Skin epidermis (tissue), 12 donors: ENCODE measurements at regions not wholly inside any gene's neighbourhood (a gene's known extent, or its start where the extent isn't known, plus 50 kb on each side); places are given as distances from the start of the nearest gene placed in this dataset.
"Not testable (repeated sequence)": the region's sequence is repeated elsewhere in the genome, so short reads cannot be mapped to it uniquely, and the experiment has no call there.

Experiments used
- H3K27ac ChIP-seq, 21 experiments: fragments of 200-600 bp; sonication (generic) in 11 of 21; one replicate each; pipeline ENCODE4 v1.5.0; 2020; ENCODE audit warnings: mild to moderate bottlenecking in 3 of 21, inconsistent platforms in 2 of 21, moderate library complexity in 2 of 21
- H3K4me3 ChIP-seq, 7 experiments: fragments of 200-600 bp; sonication (generic) in 2 of 7; one replicate each; pipeline ENCODE4 v1.5.0; 2020; ENCODE audit warnings: inconsistent platforms in 2 of 7, mild to moderate bottlenecking in 2 of 7, moderate library complexity in 1 of 7

DNA sequence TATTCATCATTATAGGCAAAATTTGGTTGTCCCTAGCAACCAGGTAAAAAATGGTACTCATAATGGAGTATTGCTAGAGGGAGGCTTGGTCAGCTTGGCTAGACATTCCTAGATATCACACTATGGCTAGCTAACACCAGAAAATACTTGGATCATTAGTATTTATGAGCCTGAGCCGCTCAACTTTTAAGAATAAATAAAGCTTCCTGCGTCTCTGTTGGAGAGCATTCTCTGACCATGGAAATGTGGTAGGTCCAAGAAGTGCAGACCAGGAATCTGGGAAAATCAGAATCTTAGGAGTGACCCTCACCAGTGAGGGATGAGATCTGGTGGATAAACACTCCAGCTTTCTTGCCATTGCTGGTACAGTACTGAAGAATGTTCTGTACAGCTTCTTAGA lies 157.6 kb upstream of the AGR3 start:
- H3K27ac ChIP-seq, result peak overlapping the region in 4 of 21 experiments; percentile 1 to 25 (median 14)
- no peak overlapping the region for H3K4me3 ChIP-seq

DNA sequence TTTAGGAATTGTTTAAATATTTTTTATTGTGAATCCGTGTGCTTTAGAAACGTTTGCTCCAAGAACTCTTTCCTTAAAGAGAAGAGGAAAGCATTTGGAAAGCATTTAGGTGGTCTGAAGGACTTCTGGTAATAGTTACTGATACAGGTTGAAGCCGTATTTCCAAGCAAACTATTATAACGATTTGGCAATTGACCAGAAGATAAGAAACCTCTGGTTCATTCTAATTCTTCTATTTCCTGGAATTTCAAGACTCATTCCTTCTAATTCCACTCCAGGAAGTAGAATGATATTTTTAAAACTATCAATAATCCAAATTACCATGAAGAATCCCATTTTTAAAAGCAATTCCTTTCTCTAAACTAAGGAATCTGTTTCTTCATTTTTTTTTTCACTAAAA lies 158.9 kb upstream of the AGR3 start:
- Histone ChIP-seq H3K4me3 (no peak overlapping the region), H3K27ac (peak overlapping the region in 9 of 21 experiments; percentile 3 to 69 (median 22))

DNA sequence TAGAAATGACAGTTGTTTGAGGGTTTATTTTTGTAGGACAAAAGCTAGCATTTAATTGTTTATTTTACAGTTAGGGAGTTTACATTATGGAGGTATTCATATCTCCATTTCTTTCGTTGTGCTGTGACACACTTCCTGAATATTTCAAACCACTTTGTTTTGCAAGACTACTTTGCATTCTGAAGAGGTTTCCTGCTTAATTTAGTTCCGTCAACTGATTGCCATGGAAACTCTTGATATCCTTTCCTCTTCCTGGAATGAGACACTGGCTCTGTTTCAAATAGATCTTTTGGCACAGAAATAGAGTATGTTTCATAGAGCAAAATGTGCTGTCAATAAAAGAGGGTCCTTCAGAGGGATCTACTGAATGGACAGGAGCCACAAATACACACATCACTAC lies 159.5 kb upstream of the AGR3 start:
- Histone ChIP-seq H3K27ac (peak overlapping the region in 10 of 21 experiments; percentile 6 to 69 (median 24)), H3K4me3 (no peak overlapping the region)

DNA sequence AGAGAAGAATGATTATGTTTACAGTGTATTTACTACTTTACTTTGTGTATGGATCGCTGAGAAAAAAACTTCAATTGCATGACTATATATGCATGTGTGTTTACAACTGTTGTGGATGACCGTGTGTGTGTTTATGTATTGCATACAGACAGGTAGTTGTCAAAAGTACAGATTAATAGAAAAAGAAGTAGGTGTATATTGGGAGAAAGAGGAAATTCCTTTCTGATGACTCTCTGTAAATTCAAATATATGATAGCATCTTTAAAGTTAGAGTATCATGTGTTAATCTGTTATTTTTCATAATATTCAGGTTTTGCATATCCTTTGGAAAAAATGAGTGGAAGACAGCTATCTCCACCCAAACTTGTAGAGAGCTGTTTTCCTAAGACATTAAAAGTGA lies 160.4 kb upstream of the AGR3 start:
- peak overlapping the region in 7 of 21 experiments; percentile 9 to 69 (median 27) for H3K27ac ChIP-seq
- no peak overlapping the region for H3K4me3 ChIP-seq

DNA sequence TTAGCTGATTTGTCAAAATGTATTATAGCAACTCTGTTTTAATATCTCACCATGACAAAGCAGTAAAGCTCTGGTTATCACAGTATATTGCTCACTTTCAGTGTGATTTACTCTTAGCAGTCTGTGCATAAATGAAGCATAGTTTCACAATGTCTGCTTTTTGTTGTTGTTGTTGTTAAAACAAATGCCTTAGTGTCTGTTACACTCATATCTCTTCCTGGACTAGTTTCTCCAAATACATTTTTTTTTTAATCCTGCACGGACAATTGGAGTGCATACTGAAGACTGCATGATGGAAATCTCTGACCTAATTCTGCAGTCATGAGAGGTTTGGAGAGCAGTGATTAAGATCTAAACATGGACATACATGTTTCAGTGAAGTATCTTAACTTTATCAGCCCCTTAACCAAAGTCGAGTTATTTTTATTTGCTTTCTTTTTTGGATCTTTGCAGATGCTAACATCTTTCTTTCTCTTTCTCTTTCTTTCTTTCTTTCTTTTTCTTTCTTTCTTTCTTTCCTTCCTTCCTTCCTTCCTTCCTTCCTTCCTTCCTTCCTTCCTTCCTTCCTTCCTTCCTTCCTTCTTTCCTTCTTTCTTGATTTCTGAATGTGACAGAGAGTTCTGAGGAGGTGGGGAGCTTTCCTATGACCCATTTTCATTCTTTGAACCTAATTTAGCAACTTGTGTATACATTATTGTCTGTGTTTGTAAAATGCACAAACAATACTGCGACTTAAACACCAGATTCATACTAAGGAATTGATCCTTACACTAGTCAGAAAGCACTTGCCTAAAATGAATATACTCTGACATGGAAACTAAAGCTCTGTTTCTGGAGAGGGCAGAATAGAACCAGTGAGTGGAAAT lies 161.5 kb upstream of the AGR3 start:
- Histone ChIP-seq H3K4me3 (no peak overlapping the region), H3K27ac (peak overlapping the region in 8 of 21 experiments; percentile 9 to 69 (median 25))

DNA sequence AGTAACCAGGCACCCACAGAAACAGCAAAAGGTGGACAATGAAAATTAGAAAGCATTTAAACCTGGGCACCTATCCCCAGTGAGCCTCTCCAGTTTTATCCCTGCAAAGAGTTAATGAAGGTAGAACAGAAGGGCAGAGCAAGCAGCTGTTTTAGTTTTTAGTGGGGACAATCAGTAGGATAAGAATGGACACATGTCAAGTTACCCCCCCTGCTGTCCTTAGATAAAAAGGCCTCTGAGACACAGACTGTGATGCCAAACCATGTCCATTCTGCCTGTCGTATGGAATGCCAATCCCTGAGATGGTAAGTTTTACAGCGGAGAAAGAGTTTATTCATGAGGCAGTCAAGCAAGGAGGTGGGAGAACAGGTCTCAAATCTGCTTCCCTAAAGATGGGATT lies 162.6 kb upstream of the AGR3 start:
- no peak overlapping the region for H3K27ac ChIP-seq

DNA sequence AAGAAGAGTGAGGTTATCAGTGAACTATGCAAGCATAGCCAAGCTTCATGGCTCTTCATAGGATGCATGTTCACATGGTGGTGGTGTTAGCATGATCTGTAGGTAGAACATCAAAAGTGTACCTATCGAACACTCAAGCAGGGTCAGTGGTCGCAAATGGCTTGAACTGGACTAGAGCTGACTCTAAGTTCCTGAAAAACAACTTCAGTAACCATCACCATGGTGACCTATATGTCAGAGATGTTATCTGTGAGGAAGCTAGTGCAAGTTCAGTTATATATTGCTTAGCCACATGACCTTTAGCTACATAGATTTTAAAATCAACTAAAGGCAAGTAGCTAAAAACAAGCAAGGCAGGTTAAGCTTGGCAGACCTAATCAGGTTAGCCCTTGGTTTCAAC lies 163.1 kb upstream of the AGR3 start:
- Histone ChIP-seq H3K27ac (no peak overlapping the region), H3K4me3 (no peak overlapping the region)

More for the DNA sequence above, 162.6 kb upstream of the AGR3 start:
- no peak overlapping the region for H3K4me3 ChIP-seq

DNA sequence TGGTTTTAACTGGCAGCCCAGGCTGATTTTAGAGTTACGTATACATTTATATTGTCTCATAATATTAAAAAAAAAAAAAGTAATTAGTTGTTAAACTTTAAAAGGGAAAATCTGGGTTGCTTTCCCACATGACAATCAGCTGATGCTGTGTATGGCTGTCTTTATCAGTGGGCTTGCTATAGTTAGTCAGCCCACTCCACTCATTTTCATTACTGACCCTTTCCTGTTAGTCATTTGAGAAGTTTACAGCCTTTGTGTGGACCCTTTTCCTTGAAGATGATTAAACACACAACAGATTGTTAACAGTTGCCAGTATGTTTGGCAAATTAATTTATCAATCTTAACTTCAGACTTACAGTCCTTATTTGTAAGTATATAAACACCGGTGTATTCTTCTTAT lies 164.5 kb upstream of the AGR3 start:
- H3K4me3 ChIP-seq, result no peak overlapping the region
- no peak overlapping the region for H3K27ac ChIP-seq

DNA sequence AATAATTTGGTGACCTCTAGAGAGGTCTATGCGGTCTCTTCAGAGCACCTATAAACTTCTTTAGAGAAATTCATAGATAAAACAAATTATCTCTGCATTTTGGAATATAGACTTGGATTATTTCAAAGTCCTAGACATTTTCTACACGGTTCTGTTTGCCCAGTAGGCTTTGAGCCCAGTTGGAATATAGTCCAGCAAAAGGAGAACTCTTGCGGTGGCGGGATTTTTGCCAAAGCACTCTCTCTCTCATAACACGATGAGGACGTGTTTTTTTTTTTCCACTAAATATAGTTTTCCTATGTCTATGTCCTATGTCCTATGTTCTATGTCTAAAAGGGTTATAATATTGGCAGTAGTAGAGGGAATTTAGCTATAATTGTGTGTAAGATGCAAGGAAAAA lies 164.9 kb upstream of the AGR3 start:
- no peak overlapping the region for H3K27ac ChIP-seq

DNA sequence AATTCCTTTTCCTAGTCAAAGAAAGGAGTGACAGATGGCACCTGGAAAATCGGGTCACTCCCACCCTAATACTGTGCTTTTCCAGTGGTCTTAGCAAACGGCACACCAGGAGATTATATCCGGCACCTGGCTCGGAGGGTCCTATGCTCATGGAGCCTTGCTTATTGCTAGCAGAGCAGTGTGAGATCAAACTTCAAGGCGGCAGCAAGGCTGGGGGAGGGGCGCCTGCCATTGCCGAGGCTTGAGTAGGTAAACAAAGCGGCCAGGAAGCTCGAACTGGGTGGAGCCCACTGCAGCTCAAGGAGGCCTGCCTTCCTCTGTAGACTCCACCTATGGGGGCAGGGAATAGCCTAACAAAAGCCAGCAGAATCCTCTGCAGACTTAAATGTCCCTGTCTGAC lies 171.4 kb upstream of the AGR3 start:
- not testable (repeated sequence) for H3K27ac ChIP-seq, H3K4me3 ChIP-seq

More for the DNA sequence above, 164.9 kb upstream of the AGR3 start:
- H3K4me3 ChIP-seq, result no peak overlapping the region

DNA sequence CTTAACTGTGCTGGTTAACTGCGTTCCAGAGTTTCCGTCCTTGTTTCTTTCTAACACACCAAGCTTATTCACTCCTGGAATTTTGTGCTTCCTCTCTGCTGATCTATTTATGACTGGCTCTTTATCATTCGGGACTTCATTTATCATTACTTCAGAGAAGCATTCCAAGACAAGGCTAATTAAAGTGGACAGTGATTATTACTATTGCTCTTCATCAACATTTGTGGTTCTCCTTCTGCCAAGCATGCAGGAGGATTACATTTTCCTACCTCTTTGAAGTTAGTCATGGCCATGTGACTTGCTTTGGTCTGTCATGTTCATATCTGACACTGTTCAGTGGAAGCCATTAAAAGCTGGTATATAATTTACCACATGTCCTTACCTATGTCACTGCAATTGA lies 172.4 kb upstream of the AGR3 start:
- Histone ChIP-seq H3K4me3 (no peak overlapping the region), H3K27ac (peak overlapping the region in 1 of 21 experiments; percentile 26)

DNA sequence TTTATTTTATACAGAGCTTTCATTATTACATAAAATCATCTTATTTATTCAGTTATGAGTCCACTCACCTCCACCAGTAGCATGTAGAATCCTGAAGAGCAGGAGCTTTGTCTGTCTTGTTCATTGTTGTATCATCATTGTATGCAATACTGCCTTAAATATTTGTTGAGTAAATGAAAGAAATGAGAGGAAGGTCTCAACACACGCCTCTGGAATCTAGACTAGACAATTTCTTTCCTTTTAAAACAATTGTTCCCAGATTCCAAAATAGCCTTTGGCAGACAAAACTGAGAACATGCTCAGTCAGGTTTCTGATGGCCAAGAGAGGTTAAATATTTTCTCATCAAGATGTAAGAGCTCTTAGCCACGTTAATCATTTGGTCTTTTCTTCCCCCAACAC lies 173.1 kb upstream of the AGR3 start:
- H3K4me3 ChIP-seq, result no peak overlapping the region
- peak overlapping the region in 1 of 21 experiments; percentile 26 for H3K27ac ChIP-seq

DNA sequence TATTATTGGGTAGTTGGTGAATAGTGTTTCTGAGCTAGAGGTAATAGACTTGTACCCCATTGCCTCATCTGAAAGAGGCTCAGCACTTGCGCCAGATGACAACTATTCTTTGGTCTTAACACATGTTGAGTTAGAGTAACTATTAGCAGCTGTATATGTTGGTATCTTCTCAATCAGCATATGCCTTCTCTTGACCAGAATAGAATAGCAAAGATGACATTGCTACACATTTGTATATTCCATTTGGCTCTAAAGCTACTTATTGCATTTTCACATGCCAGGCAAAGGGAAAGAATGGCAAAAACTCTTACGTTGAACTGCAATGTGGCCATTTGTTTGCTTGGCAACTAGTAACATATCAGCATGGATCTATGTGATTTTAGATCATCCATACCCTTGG lies 173.8 kb upstream of the AGR3 start:
- H3K27ac ChIP-seq, result no peak overlapping the region

DNA sequence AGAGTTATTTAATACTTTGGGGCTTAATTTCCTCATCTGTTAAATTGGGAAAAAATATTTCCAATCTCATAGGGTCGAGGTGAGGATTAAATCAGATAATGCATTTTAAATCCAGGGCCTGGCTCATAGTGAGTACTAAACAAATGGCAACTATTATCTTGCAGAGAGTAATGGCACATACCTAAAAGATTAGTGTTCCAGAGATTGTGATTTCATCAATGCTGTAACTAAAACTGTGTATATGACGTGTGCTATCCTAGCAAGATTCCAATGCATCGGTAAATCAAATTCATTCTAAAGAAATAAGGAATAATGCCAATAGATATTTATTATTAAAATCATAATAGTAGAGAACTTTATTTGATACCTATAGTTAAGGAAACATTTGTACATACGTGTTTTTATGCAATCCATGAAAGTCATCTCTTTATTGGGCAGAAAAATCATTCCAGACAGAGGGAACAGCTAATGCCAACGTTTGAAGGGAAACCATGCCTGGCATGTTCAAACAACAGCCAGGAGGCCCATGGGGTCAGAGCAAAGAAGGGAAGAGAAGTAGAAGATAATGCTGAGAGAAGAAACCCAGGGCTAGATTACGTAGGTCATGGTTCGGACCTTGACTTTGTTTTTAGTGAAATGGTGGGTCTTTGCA lies 174.8 kb upstream of the AGR3 start:
- H3K27ac ChIP-seq, result no peak overlapping the region
- no peak overlapping the region for H3K4me3 ChIP-seq

More for the DNA sequence above, 173.8 kb upstream of the AGR3 start:
- no peak overlapping the region for H3K4me3 ChIP-seq

DNA sequence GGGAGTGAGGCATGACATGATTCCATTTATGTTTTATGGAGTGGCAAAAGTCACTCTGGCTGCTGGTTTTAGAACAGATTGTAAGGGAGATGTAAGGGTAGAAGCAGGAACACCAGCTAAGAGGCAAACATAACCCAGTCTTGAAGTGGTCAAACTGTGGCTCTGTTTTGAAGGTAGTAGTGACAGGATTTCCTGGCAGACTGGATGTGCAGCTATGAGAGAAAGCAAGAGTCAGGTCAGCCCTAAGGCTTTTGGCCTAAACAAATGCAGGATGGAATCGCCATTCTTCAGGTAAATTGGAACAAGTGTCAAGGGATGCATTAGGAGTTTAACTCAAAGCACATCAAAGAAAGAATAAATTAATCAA lies 175.3 kb upstream of the AGR3 start:
- H3K4me3 ChIP-seq, result no peak overlapping the region
- no peak overlapping the region for H3K27ac ChIP-seq

DNA sequence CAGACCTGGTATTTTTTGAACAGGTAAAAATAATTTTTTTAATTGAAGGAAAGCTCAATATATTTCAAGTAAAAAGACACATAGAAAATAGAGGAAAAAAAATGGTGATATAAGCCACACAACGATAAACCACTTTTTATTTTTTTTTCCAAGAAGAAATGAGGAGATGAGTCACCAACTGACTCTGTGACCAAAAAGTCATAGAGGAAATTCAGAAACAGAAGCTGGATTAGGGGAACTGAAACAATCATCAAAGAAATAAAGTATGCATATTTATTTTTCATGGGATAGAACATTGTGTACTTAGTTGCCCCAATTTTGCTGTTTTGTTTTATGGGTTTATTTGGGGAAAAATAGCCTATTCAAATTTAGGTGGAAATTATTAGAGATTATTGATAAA lies 176.8 kb upstream of the AGR3 start:
- peak overlapping the region in 1 of 21 experiments; percentile 37 for H3K27ac ChIP-seq
- no peak overlapping the region for H3K4me3 ChIP-seq

DNA sequence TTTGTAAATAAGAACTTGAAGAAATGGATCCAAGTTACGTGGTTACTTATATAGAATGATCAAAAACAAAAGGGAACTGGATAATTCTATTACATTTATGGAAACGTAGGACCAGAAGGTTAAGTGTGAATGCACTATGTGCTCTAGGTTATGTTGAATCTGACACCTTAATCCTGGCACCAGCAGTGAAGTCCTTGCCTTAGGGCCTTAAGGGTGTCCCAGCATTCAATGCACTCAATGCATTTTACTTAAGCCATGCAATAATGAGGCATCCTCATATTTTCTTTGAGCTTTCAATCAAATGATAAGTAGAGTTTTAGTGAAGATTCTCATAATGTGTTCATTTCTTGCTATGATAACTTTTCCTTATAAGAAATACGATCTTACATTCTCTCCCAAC lies 178.3 kb upstream of the AGR3 start:
- H3K27ac ChIP-seq, result no peak overlapping the region
- H3K4me3 ChIP-seq, result no peak overlapping the region

DNA sequence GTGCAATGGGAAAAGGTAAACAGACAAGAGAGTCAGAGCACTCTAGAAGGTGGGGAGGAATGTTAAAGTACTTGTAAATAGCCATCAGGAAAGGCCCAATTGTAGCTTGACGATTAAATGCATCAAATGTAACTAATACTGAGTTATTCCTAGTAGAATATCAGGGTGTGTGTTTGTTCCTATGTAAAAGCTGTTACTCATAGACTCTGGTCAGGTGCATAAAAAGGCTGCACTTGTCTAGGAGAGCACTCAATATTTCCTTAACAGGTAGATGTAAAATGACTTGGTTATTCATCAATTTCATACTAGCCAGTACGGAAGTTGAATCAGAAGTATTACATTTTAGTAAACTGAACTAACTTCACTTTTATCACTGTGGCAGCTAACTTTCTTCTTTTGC lies 179.7 kb upstream of the AGR3 start:
- Histone ChIP-seq H3K4me3 (no peak overlapping the region), H3K27ac (no peak overlapping the region)

DNA sequence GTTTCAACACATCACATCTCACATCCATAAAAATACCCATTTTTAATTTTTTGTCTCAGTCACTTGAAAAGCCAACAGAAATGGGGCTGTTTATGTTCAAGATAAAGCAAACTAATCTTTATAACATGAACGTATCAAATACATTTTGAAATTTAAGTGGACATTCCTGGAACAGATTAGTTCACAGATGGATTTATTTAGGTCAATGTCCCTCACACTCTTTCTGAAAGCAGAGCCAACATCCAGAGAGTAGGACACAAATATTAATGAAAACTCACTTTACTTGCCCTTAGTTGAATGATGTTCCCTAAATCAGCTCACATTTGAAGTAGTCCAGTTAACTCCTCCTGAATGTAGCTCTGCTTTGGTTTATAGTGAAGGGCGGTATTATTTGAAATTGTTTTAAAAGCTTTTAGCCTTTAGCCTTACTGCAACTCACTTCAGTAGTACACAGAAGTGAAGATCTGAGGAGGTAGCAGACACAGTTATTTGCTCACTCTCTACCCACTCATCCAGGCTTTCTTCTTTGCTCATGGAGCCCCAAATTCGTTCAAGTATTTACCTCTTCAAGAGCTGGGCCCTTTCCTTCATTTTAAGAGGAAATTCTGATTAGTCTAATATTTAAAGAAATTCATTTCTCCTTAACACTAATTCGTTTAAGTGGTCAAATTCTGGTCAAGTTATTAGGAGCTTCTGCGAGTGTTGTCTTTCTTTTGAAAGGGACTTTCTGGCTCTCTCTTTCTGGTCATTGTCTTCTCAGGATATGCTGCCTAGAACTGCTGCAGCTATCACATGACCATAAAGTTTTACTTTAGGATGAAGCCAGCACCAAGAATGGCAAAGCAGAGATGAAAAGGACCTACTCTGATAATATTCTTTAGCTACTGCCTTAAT lies 180.6 kb upstream of the AGR3 start:
- H3K4me3 ChIP-seq, result no peak overlapping the region
- H3K27ac ChIP-seq, result peak overlapping the region in 2 of 21 experiments; percentile 9 to 21

DNA sequence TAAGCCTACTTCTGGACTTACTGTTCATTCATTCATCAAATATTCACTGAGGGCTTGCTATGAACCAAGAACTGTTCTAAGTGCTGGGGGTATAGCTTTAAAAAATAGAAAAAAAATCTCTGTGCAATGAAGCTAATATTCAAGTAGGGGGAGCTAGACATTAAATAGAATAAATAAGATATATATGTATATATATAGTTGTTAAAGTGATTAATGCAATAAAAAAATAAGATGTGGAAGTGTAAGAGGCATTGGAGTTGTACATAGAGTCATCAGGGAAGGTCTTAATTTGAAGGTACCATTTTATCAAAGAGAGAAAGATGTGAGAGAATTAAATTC lies 181.2 kb upstream of the AGR3 start:
- Histone ChIP-seq H3K27ac (no peak overlapping the region), H3K4me3 (no peak overlapping the region)
